ENCODE measurements at regions not wholly inside any gene's neighbourhood (a gene's known extent, or its start where the extent isn't known, plus 50 kb on each side); places are given as distances from the start of the nearest gene placed in this dataset.

DNA sequence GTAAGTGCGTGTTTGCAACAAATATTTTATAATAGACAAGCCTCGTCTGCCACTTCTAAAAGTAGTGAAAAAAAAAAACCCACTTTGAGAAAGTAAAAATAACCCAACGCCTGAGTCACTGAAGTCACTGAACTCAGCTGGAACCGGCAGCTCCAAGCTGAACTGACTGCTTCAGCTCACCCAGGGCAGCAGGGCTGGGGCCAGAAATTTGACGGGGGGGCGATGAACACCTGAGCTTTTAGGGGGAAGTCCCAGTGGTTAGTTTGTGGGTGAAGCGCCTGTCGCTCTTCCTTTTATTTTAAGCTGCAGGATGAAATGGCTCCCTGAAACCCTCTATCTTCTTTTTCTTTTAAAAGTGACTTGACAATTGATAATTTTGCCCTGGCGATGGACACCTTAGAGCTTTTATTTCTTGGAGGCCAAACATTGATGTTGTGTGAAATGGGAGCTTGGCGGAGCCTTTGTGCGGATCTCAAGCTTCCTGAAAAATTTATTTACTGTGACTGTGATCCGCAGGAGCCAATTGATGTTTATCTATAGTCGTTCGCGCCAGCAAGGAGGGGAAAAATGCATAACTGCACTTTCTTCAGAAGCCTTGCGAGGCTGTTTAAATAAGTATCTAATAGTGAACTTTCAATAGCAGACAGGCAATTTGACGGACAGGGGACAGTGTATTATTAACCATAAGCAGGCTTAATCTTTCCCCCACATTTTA, 173.2 kb upstream of the MYL2 start:
- FAIRE-seq (no peak), DNase-seq (no peak)
- Histone ChIP-seq H3K9me3 (ENCODE audit: control insufficient read depth in 2 of 2, insufficient read depth in 1 of 2, low read depth in 1 of 2, low read length in 1 of 2) (no peaks in the 10 kb centered on the region), H3K4me3 (ENCODE audit: low read depth in 1 of 3, low read length in 3 of 3) (no peak overlapping the region), H3K4me1 (ENCODE audit: control insufficient read depth in 3 of 3, insufficient read depth in 2 of 3, low read depth in 1 of 3, low read length in 2 of 3) (no peaks in the 10 kb centered on the region), H3K36me3 (ENCODE audit: control insufficient read depth in 3 of 3, insufficient read depth in 2 of 3, low read depth in 1 of 3, low read length in 3 of 3) (no peaks in the 10 kb centered on the region), H3K27me3 (ENCODE audit: control insufficient read depth in 3 of 3, insufficient read depth in 3 of 3, low read length in 3 of 3) (peaks cover 0 to 7% (median 0%) of the 10 kb centered on the region in 3 donors), H3K27ac (ENCODE audit: low read depth in 1 of 3, low read length in 2 of 3) (no peak overlapping the region)
- WGBS, 3 donors: 42 to 50% (median 43%) methylated on average over 17 of the region's 17 CpGs

DNA sequence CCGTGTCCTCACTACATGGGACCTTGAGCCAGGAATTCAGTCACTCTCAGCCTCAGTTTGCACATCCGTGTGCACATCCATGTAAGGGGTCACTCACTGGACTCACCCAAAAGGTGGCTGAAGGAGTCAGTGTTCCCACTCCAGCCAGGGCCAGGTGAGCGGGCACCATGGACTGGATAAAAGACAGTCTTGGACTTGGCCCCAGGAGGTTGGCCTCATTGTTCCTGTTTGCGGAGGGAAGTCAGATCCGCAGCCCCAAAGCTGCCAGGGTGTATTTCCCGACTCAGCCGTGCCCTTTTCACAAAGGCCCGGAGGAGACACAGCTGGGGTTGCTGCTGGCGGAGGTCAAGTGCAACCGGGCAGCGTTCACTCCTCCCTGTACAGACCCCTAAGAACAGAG, 170.7 kb upstream of the MYL2 start:
- Histone ChIP-seq H3K36me3 (ENCODE audit: control insufficient read depth in 3 of 3, insufficient read depth in 2 of 3, low read depth in 1 of 3, low read length in 3 of 3) (no peaks in the 10 kb centered on the region), H3K27me3 (ENCODE audit: control insufficient read depth in 3 of 3, insufficient read depth in 3 of 3, low read length in 3 of 3) (peaks cover 0 to 7% (median 0%) of the 10 kb centered on the region in 3 donors), H3K4me1 (ENCODE audit: control insufficient read depth in 3 of 3, insufficient read depth in 2 of 3, low read depth in 1 of 3, low read length in 2 of 3) (no peaks in the 10 kb centered on the region), H3K27ac (ENCODE audit: low read depth in 1 of 3, low read length in 2 of 3) (no peak overlapping the region), H3K9me3 (ENCODE audit: control insufficient read depth in 2 of 2, insufficient read depth in 1 of 2, low read depth in 1 of 2, low read length in 1 of 2) (no peaks in the 10 kb centered on the region), H3K4me3 (ENCODE audit: low read depth in 1 of 3, low read length in 3 of 3) (no peak overlapping the region)
- FAIRE-seq (no peak), DNase-seq (no peak)
- WGBS, 3 donors: 84 to 89% (median 88%) methylated on average over 11 of the region's 11 CpGs

DNA sequence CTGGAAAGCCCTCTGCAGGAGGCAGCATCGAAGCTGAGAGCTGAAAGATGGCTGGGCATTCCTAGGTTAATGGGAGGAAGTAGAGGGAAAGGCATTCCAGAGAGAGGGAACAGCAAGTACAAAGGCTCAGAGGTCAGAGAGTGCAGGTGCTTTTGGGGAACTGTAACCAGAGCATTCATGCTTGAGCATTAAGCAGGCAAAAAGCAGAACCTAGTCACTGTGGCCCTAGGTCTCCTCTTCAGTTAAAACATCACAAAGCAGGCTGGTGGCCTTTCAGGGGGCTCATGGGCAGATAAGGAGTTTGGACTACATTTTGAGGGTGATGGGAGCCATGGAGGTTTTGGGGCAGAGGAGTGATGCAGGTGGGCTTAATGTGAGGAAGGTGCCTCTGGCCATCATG, 169.2 kb upstream of the MYL2 start:
- Histone ChIP-seq H3K36me3 (ENCODE audit: control insufficient read depth in 3 of 3, insufficient read depth in 2 of 3, low read depth in 1 of 3, low read length in 3 of 3) (no peaks in the 10 kb centered on the region), H3K27me3 (ENCODE audit: control insufficient read depth in 3 of 3, insufficient read depth in 3 of 3, low read length in 3 of 3) (peaks cover 0 to 6% (median 0%) of the 10 kb centered on the region in 3 donors), H3K4me3 (ENCODE audit: low read depth in 1 of 3, low read length in 3 of 3) (no peak overlapping the region), H3K4me1 (ENCODE audit: control insufficient read depth in 3 of 3, insufficient read depth in 2 of 3, low read depth in 1 of 3, low read length in 2 of 3) (no peaks in the 10 kb centered on the region), H3K9me3 (ENCODE audit: control insufficient read depth in 2 of 2, insufficient read depth in 1 of 2, low read depth in 1 of 2, low read length in 1 of 2) (no peaks in the 10 kb centered on the region), H3K27ac (ENCODE audit: low read depth in 1 of 3, low read length in 2 of 3) (no peak overlapping the region)
- WGBS, 3 donors: 17 to 72% (median 43%) methylated on average over 1 of the region's 1 CpG
- FAIRE-seq (no peak), DNase-seq (no peak)

DNA sequence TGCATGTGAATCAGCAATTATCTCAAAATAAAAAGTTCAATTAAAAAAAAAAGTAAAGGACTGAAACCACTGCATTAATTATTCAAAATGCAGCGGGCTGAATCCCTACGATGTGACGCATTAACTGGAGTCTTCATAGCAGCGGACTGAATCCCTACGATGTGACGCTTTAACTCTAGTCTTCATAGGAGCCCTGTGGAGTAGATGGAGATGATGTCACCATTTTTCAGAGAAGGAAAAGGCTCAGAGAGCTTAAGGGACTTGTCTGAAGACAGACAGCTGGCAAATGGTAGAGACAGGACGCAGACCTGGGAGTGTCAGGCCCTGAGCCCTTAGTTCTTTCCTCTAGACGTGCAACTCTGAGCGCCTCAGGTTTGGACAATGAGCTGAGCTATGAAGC, 168.0 kb upstream of the MYL2 start:
- Histone ChIP-seq H3K4me3 (ENCODE audit: low read depth in 1 of 3, low read length in 3 of 3) (no peak overlapping the region), H3K9me3 (ENCODE audit: control insufficient read depth in 2 of 2, insufficient read depth in 1 of 2, low read depth in 1 of 2, low read length in 1 of 2) (no peaks in the 10 kb centered on the region), H3K27ac (ENCODE audit: low read depth in 1 of 3, low read length in 2 of 3) (no peak overlapping the region), H3K4me1 (ENCODE audit: control insufficient read depth in 3 of 3, insufficient read depth in 2 of 3, low read depth in 1 of 3, low read length in 2 of 3) (no peaks in the 10 kb centered on the region), H3K27me3 (ENCODE audit: control insufficient read depth in 3 of 3, insufficient read depth in 3 of 3, low read length in 3 of 3) (peaks cover 0 to under 1% (median 0%) of the 10 kb centered on the region in 3 donors), H3K36me3 (ENCODE audit: control insufficient read depth in 3 of 3, insufficient read depth in 2 of 3, low read depth in 1 of 3, low read length in 3 of 3) (no peaks in the 10 kb centered on the region)
- DNase-seq (no peak), FAIRE-seq (no peak)
- WGBS, 3 donors: 86 to 91% (median 88%) methylated on average over 9 of the region's 9 CpGs

DNA sequence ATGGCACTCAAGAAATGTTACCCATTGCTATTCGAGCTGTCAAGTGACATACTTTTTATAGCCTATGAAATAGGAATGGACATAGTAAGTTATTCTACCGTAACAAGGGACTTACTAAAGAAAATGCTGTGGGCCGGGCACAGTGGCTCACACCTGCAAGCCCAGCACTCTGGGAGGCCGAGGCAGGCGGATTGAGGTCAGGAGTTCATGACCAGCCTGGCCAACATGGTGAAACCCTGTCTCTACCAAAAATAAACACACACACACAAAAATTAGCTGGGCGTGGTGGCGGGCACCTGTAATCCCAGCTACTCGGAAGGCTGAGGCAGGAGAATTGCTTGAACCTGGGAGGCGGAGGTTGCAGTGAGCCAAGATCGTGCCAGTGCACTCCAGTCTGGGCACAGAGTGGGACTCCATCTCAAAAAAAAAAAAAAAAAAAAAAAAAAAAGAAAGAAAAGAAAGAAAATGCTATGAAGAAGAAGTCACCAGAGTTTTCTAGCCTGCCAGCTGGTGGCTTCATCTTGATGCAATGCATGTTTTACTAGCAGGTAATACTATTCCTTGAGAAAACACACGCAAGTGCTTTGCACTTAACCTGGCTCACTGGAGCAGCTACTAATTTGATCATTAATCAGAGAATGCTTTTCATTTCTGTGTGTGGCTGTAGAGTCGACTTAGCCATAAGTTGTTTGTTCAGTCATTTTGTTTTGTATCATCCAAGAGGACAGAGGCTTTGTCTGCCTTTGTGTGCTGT, 166.7 kb upstream of the MYL2 start:
- Histone ChIP-seq H3K4me1 (ENCODE audit: control insufficient read depth in 3 of 3, insufficient read depth in 2 of 3, low read depth in 1 of 3, low read length in 2 of 3) (no peaks in the 10 kb centered on the region), H3K4me3 (ENCODE audit: low read depth in 1 of 3, low read length in 3 of 3) (no peak overlapping the region), H3K27me3 (ENCODE audit: control insufficient read depth in 3 of 3, insufficient read depth in 3 of 3, low read length in 3 of 3) (peaks cover 0 to 5% (median 0%) of the 10 kb centered on the region in 3 donors), H3K36me3 (ENCODE audit: control insufficient read depth in 3 of 3, insufficient read depth in 2 of 3, low read depth in 1 of 3, low read length in 3 of 3) (no peaks in the 10 kb centered on the region), H3K9me3 (ENCODE audit: control insufficient read depth in 2 of 2, insufficient read depth in 1 of 2, low read depth in 1 of 2, low read length in 1 of 2) (no peaks in the 10 kb centered on the region), H3K27ac (ENCODE audit: low read depth in 1 of 3, low read length in 2 of 3) (no peak overlapping the region)
- no peak for DNase-seq
- no peak for FAIRE-seq
- 61 to 77% (median 63%) methylated on average over 12 of the region's 12 CpGs for WGBS, 3 donors

DNA sequence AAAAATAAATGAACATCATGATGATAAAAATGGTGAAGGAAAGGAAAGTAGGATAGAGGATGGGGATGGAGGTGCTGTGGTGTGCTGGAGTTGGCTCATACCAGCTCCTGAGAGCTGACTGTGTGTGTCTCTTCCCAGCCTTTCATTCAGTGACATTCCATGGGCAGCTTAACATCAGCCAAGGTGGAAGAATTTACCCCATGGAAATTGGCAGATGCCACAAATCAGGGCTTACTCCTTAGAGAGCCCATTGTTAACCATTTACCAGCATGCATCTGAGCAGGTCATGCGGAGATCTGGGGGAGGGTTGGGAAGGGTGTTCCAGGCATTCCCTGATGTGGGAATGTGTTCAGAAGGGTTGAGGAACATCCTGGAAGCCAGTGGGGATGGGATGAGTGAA, 164.7 kb upstream of the MYL2 start:
- FAIRE-seq (no peak), DNase-seq (no peak)
- Histone ChIP-seq H3K4me1 (ENCODE audit: control insufficient read depth in 3 of 3, insufficient read depth in 2 of 3, low read depth in 1 of 3, low read length in 2 of 3) (no peaks in the 10 kb centered on the region), H3K36me3 (ENCODE audit: control insufficient read depth in 3 of 3, insufficient read depth in 2 of 3, low read depth in 1 of 3, low read length in 3 of 3) (no peaks in the 10 kb centered on the region), H3K27ac (ENCODE audit: low read depth in 1 of 3, low read length in 2 of 3) (no peak overlapping the region), H3K27me3 (ENCODE audit: control insufficient read depth in 3 of 3, insufficient read depth in 3 of 3, low read length in 3 of 3) (peaks cover 0 to 5% (median 3%) of the 10 kb centered on the region in 3 donors), H3K4me3 (ENCODE audit: low read depth in 1 of 3, low read length in 3 of 3) (no peak overlapping the region), H3K9me3 (ENCODE audit: control insufficient read depth in 2 of 2, insufficient read depth in 1 of 2, low read depth in 1 of 2, low read length in 1 of 2) (no peaks in the 10 kb centered on the region)
- 39 to 83% (median 70%) methylated on average over 1 of the region's 1 CpG for WGBS, 3 donors

DNA sequence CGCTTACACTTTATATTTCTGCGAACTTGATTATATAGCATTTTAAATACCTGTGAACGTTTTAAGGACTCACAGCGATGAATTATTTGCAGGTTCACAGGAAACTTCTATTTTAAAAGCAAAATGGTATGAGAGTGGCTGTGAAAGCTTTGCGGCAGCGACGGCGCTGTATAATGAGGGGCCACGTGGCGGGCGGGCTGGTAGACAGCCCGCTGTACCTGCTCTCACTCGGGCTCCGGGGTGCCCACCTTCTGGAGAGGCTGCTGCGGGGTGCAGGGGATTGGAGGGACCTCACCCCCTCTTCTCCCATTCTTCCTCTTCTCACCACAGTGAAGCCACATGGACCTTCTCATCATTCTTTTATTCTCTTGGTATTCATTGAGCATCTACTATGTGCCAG, 164.2 kb upstream of the MYL2 start:
- FAIRE-seq: no peak

DNA sequence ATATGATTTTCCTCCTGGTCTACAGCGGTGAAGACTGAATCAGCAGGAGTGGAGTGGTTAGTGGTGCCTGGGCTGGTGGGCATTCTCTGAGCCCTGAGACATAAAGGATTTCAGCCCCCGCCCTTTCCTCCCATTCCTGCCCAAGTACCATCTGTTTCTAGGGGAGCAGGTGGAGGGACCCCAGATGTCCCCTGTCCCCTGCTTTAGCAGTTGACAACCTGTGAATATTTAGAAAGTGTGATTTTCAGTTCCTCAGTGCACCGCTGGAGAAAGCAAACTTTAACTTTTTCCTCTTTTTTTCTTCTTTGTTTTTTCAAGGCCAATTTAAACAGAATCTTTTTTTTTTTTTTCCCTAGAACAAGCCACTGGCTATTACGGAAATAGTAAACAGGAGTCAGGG, 163.8 kb upstream of the MYL2 start:
- Histone ChIP-seq H3K27ac (ENCODE audit: low read depth in 1 of 3, low read length in 2 of 3) (no peak overlapping the region), H3K4me3 (ENCODE audit: low read depth in 1 of 3, low read length in 3 of 3) (no peak overlapping the region), H3K9me3 (ENCODE audit: control insufficient read depth in 2 of 2, insufficient read depth in 1 of 2, low read depth in 1 of 2, low read length in 1 of 2) (no peaks in the 10 kb centered on the region), H3K36me3 (ENCODE audit: control insufficient read depth in 3 of 3, insufficient read depth in 2 of 3, low read depth in 1 of 3, low read length in 3 of 3) (no peaks in the 10 kb centered on the region), H3K27me3 (ENCODE audit: control insufficient read depth in 3 of 3, insufficient read depth in 3 of 3, low read length in 3 of 3) (peaks cover 0 to 5% (median 3%) of the 10 kb centered on the region in 3 donors), H3K4me1 (ENCODE audit: control insufficient read depth in 3 of 3, insufficient read depth in 2 of 3, low read depth in 1 of 3, low read length in 2 of 3) (no peaks in the 10 kb centered on the region)
- 56 to 73% (median 61%) methylated on average over 4 of the region's 4 CpGs for whole genome bisulfite sequencing, 3 donors
- DNase-seq (no peak), FAIRE-seq (no peak)

More for the DNA sequence above, 164.2 kb upstream of the MYL2 start:
- Histone ChIP-seq H3K36me3 (ENCODE audit: control insufficient read depth in 3 of 3, insufficient read depth in 2 of 3, low read depth in 1 of 3, low read length in 3 of 3) (no peaks in the 10 kb centered on the region), H3K9me3 (ENCODE audit: control insufficient read depth in 2 of 2, insufficient read depth in 1 of 2, low read depth in 1 of 2, low read length in 1 of 2) (no peaks in the 10 kb centered on the region), H3K4me3 (ENCODE audit: low read depth in 1 of 3, low read length in 3 of 3) (no peak overlapping the region), H3K4me1 (ENCODE audit: control insufficient read depth in 3 of 3, insufficient read depth in 2 of 3, low read depth in 1 of 3, low read length in 2 of 3) (no peaks in the 10 kb centered on the region), H3K27me3 (ENCODE audit: control insufficient read depth in 3 of 3, insufficient read depth in 3 of 3, low read length in 3 of 3) (peaks cover 0 to 5% (median 3%) of the 10 kb centered on the region in 3 donors), H3K27ac (ENCODE audit: low read depth in 1 of 3, low read length in 2 of 3) (no peak overlapping the region)
- 88 to 91% (median 90%) methylated on average over 15 of the region's 15 CpGs for WGBS, 3 donors
- DNase-seq: no peak

All from small intestine (tissue), 7 donors.